GM12872 (cell line): ENCODE measurements at regions not wholly inside any gene's neighbourhood (a gene's known extent, or its start where the extent isn't known, plus 50 kb on each side); places are given as distances from the start of the nearest gene placed in this dataset.

Experiments used
- TF ChIP-seq, protein P1 (sequence below): IDR thresholded peaks from 3 replicates; pipeline ENCODE4 v1.5.1; 2011; ENCODE audit warnings: low read depth, mild to moderate bottlenecking, low read length, moderate library complexity; ENCODE audit not compliant: insufficient read depth

DNA sequence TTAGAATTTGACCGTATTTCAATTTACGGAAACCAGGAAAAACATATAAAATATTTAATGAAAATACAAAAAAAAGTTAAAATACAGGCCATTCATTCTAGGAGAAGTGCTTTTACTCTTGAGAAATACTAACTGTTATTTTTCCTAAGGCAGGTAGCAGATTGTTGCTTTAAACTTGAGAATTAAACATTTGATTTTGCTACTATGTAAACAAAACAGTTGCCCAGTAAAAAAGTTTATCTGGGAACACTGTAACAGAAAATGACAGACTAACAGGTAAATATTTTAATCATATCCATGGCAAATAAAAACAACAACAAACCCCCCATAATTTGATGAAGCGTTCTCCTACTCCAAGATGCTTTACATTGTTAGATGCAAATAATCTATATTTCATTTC, 350.5 kb downstream of the CRPPA start:
- TF ChIP-seq, protein P1, sequence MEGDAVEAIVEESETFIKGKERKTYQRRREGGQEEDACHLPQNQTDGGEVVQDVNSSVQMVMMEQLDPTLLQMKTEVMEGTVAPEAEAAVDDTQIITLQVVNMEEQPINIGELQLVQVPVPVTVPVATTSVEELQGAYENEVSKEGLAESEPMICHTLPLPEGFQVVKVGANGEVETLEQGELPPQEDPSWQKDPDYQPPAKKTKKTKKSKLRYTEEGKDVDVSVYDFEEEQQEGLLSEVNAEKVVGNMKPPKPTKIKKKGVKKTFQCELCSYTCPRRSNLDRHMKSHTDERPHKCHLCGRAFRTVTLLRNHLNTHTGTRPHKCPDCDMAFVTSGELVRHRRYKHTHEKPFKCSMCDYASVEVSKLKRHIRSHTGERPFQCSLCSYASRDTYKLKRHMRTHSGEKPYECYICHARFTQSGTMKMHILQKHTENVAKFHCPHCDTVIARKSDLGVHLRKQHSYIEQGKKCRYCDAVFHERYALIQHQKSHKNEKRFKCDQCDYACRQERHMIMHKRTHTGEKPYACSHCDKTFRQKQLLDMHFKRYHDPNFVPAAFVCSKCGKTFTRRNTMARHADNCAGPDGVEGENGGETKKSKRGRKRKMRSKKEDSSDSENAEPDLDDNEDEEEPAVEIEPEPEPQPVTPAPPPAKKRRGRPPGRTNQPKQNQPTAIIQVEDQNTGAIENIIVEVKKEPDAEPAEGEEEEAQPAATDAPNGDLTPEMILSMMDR = no peak

DNA sequence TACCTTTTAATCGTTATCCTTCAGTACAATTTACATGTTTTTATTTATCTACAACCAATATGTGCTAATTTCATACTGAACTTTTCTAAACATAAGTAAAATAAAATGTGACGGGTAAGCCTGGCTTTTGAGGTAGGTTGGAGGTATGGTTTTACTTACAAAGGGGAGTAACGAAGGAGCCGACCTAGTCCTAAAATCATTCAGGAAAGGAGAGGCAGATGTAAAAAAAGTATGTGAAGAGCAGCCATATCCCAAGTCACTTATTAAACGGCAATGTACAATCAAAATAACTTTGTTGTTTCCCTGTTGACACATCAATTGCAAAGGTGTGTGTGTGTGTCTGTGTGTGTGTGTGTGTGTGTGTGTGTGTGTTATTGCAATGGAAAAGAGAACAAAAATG, 351.3 kb downstream of the CRPPA start:
- TF ChIP-seq, protein P1 = no peak

DNA sequence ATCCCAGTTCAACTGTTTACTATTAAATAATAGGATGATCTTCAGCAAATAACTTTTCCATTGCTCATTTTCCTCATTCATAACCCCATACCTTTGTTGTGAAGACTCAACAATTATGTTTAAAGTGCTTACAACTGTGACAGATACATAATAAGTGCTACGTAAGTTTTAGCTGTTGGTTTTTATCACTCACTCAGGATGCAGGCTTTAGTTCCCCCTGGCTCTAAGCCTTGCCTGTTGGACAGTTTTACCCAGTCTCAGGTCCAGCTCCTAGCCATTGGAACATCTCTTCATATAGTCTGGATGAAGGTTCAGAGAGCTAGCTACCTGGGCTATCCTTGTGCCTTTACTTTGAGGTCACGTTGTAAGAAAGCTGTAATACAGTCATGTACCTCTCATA, 353.2 kb downstream of the CRPPA start:
- TF ChIP-seq, protein P1 = no peak

DNA sequence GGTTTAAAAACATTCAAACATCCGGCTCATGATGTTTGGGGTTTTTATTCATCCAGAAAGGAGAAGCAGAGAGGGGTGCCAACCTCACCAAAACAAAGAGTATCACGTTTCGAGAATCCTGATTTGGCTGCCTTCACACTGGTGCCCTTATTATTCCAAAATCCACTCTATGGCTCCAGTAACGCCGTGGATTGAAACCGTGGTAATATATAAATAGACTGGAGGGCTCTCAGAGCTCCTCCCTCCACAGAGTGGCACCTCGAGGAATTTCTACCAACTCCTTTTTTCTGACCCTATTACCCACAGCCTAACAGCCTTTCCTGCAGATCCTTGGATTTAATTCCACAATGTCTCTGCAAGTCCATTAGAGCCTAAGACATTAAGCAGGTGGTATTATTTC, 353.6 kb downstream of the CRPPA start:
- TF ChIP-seq, protein P1 = no peak

DNA sequence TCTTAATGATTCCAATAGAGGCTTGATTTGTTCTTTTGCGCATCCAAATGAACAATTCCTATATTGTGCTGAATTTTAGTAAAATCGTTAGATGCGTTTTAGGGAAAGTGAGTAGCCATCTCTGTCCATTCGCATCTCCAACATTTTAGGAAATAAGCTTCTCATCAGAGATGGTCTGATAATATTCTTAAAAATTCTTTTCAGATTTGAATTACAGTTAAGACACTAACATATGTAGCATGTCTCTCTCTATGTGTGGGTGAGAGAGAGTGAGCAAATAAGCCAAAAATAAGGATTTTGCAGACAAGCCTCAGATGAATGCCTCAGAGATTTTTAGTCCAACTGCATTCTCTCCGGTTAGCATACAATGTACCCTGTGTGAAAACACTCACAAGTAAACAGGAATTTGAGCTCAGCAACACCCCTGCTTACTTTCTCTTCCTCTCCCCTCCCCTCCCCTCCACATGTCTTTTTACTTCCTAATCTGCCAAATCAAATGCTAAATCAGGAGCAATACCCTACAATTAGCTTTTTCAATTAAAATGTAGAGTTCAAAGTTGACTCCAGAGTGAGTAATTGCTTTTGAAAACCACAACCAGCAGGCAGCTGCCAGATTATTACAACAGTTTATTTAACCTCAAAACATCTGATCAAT, 354.4 kb downstream of the CRPPA start:
- TF ChIP-seq, protein P1 = no peak

DNA sequence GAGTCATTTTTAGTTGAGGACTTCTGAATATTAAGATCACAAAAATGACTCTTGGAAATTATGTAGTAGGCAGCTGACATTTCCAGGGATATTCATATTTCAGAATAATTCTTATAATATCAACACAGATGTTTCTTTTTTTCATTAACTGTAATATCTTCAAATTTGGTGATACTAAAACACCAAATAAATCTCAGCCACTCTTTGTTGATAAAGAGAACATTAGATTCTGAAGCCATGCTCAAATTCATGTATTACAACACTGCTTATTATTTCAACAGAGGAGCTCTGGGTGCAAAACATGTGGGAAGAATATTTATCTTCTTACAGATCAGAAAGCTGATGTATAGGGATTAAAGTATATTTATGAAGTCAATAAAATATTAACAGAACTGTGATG, 355.4 kb downstream of the CRPPA start:
- TF ChIP-seq, protein P1 = no peak

DNA sequence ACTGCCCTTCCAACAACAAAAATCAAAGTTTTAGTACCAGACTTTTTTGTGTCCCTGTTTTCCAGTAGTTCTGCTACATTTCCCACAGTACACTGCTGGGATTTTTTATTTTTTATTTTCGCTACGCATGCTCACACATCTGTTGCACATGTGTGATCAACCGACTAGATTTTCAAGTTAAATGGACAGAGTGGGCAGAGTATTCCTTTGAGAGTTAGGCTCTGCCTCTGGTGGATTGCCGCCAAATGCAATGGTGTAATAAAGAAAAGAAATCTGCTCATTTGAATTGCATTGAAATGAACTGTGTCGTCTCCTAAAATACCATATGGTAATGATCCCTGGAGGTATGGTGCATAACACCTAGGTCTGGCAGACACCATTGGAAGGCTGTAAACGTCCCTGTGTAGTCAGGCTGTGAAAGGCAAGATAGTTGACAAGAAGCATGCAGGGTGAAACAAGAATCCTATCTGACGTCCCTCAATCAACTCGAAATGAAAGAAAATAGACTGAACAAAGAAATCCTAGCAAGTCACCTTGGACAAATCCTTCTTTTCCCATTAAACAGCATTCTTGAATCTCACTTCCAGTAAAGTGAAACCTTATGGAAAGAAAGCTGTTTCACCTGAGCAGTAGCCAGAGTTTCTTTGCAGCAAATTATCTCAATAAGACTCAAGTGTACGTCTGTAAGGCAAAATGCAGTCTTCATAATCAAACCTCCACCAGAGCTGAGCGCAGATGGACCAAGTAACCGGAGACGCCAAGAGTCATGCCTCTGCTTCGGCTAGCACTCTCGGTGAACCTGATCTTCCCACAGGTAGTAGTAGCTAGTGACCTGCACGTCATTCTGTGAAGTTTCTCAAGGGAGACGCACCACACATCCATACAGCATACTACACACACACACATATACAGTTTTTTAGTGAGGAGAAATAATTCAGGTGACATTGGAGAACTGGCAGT, 357.3 kb downstream of the CRPPA start:
- TF ChIP-seq, protein P1 = no peak
